ACC112 (cell line): ENCODE measurements at regions not wholly inside any gene's neighbourhood (a gene's known extent, or its start where the extent isn't known, plus 50 kb on each side); places are given as distances from the start of the nearest gene placed in this dataset.
"Not testable (repeated sequence)": the region's sequence is repeated elsewhere in the genome, so short reads cannot be mapped to it uniquely, and the experiment has no call there.

Source experiments
- H2AFZ ChIP-seq: fragments of 200-600 bp; sonication (generic); one replicate; pipeline ENCODE4 v1.6.0; 2017; ENCODE audit warnings: antibody characterized with exemption, low read length; ENCODE audit not compliant: unreplicated experiment
- H3K27ac ChIP-seq: fragments of 200-600 bp; sonication (generic); 2 replicates; pipeline ENCODE4 v1.5.1; 2014; ENCODE audit warnings: low read depth, mild to moderate bottlenecking, antibody characterized with exemption, low read length, moderate library complexity
- H3K27me3 ChIP-seq: fragments of 200-600 bp; sonication (generic); 2 replicates; pipeline ENCODE4 v1.6.1; 2014; ENCODE audit warnings: mild to moderate bottlenecking, antibody characterized with exemption, low read length, moderate library complexity, mixed read lengths; ENCODE audit not compliant: insufficient read depth
- H3K36me3 ChIP-seq: fragments of 200-600 bp; sonication (generic); 2 replicates; pipeline ENCODE4 v1.6.1; 2016; ENCODE audit warnings: mild to moderate bottlenecking, antibody characterized with exemption, low read length, moderate library complexity, mixed read lengths; ENCODE audit not compliant: insufficient read depth
- H3K4me1 ChIP-seq: fragments of 200-600 bp; sonication (generic); one replicate; pipeline ENCODE4 v1.6.1; 2016; ENCODE audit warnings: low read length, mixed read lengths; ENCODE audit not compliant: insufficient read depth, unreplicated experiment, control insufficient read depth
- H3K4me3 ChIP-seq: fragments of 200-600 bp; sonication (generic); 2 replicates; pipeline ENCODE4 v1.5.1; 2014; ENCODE audit warnings: mild to moderate bottlenecking, low read depth, low read length
- H3K79me2 ChIP-seq: fragments of 200-600 bp; sonication (generic); one replicate; pipeline ENCODE4 v1.6.0; 2016; ENCODE audit warnings: low read length; ENCODE audit not compliant: control insufficient read depth, unreplicated experiment, insufficient read depth

DNA sequence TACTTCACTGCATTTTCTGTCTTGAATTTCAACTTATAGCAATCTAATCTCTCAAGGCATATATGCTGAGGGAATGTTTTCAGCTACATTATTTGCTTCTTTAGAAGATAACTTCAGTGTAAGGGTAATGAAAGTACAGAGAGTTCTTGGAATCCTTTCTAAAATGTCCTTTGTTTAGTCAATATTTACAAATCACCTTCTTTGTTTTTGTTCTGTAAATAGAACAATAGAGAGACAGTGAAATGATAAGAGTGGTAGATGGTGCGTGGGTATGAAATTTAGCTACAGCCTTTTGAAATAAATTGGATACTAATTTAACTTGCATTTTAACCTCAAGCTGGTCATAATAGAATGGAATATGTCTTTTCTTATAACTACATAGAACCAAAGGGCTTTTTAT is 171.1 kb upstream of the MARCKS start:
- Histone ChIP-seq H3K4me3 (no peak overlapping the region), H2AFZ (no peak overlapping the region), H3K79me2 (no peaks in the 10 kb centered on the region), H3K36me3 (no peaks in the 10 kb centered on the region), H3K4me1 (peaks cover 6% of the 10 kb centered on the region), H3K27ac (no peak overlapping the region), H3K27me3 (no peaks in the 10 kb centered on the region)

DNA sequence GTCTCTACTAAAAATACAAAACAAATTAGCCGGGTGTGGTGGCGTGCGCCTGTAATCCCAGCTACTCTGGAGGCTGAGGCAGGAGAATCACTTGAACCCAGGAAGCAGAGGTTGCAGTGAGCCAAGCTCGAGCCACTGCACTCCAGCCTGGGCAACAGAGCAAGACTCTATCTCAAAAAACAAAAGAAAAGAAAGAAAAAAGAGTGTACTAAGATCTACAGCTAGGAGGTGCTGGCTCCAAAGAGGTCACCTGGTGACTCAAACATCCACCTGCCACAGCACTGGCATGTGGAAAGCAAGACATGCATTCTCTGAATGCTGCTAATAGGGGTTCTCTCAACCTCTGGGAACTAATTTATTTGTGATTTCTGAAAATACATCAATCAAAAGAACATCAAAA is 167.5 kb upstream of the MARCKS start:
- H3K79me2 ChIP-seq, H3K4me3 ChIP-seq, H3K27ac ChIP-seq, H2AFZ ChIP-seq, H3K36me3 ChIP-seq, H3K27me3 ChIP-seq: not testable (repeated sequence)
- peaks cover 17% of the 10 kb centered on the region for H3K4me1 ChIP-seq

DNA sequence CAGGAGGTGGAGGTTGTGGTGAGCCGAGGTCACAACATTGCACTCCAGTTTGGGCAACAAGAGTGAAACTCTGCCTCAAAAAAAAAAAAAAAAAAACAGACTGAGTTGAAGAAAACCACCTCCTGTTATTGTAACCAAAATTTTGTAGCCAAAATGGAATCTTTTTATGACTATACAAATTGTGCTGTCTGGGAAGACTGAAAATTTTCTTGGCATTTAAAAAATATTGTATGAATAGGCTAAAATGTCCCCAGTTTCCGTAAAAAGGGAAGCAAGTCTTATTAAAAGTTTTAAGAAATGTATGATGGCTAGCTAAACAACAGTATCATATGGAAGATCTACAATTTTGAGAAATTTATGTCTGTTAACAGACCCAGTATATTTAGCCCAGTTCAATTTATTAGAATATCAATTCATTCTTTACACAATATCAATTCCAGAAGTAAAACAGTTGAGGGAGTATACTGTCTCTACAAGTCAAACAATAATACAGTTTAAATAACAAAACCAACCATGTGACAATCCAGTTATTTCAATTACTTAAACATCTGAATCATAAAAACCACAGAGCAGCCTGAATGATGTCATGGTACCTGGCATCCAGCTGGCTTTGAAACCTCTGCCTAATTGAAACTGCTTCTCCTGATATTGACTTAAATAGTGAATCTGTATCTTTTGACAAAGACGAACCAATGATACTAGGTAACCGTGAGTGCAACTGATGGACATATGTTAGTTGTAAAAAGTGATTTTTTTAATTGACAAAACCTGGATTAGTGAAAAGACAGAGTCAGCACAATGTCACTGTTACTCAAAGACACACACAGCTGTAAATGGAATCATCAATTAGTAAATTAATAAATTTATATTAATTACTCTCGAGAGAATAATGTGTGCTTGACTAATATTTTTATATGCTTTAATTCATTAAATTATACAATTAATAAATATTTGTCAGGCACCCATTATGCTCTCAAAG is 166.6 kb upstream of the MARCKS start:
- H3K4me3 ChIP-seq, result no peak overlapping the region
- H2AFZ ChIP-seq, result no peak overlapping the region
- H3K27me3 ChIP-seq, result no peaks in the 10 kb centered on the region
- H3K27ac ChIP-seq, result peak overlapping the region; percentile 34; the same call in 1 of the 2 replicates
- H3K79me2 ChIP-seq, result no peaks in the 10 kb centered on the region
- peaks cover 21% of the 10 kb centered on the region for H3K4me1 ChIP-seq
- no peaks in the 10 kb centered on the region for H3K36me3 ChIP-seq

DNA sequence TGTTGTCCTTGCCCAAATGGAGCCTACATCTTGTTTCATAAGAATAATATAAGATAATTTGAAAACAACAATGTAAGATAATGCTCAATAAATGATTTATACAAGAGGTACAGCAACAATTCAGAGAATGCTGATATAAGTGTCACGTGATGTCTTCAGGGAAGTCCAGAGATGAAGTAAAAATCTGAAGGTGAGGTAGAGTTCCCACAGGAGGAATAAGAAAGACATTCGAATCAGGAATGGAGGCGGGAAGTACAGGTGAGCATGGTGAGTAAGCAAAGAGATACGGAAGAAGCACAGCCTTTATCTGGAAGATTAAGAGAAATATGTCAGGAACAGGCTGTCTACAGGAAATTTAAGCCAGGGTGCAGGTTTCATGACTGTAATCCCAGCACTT is 165.9 kb upstream of the MARCKS start:
- Histone ChIP-seq H3K4me3 (no peak overlapping the region), H3K79me2 (no peaks in the 10 kb centered on the region), H3K27me3 (no peaks in the 10 kb centered on the region), H3K4me1 (peaks cover 21% of the 10 kb centered on the region), H2AFZ (no peak overlapping the region), H3K27ac (no peak overlapping the region), H3K36me3 (no peaks in the 10 kb centered on the region)

DNA sequence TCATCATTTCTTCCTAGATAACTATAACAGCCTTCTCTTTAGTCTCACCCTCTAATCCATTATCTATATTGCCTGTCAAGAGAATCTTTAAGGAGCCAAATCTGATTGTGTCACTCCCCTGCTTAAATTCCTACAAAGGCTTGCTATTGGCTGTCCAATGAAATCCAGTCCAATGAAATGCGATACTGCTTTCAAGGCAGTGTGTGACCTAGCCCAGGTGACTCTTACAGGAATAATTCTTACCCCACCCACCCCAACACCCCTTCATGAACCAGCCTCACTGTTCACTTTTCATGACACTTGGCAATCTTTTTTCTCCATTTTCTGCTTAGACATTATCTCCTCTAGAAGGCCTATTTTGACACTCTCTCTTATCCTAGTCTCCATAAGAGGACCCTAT is 163.3 kb upstream of the MARCKS start:
- H3K4me1 ChIP-seq, result peaks cover 36% of the 10 kb centered on the region
- H2AFZ ChIP-seq, result no peak overlapping the region
- H3K36me3 ChIP-seq, result no peaks in the 10 kb centered on the region
- H3K79me2 ChIP-seq, result no peaks in the 10 kb centered on the region
- peak overlapping the region; percentile 5; the same call in 1 of the 2 replicates for H3K27ac ChIP-seq
- no peaks in the 10 kb centered on the region for H3K27me3 ChIP-seq
- no peak overlapping the region for H3K4me3 ChIP-seq

DNA sequence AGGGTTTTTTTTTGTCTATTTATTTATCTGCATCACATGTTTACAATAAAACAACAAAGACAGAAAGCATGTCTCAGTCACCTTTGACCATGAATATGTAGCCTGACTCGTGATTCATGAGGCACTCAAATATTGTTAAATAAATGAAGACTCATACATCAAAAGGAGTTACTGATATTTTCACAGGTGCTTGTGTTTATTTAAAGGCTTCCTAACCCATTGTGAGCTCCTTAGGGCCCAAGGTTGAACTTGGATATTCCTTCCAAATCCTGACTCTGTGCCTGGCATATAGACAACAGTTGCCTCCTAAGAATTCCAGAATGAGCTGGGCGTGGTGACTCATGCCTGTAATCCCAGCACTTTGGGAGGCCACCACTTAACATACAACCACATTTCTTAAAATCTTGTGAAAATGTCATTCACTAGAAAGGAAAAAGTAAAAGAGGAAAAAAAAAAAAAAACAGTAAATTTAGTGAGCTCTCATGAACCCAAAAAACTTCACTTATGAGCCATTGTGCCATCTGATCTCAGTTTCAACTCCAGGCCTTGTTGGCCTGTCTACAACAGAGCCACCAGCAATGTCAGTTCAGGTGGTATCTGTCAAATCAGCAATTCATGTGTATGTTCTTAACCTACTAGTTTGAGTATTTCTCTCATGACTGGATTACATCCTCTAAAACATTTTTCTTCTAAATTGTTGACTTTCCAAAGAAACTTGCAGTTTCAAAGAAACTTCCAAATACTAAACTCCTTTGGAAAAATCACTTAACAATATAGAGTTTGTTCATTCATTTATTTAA is 162.7 kb upstream of the MARCKS start:
- Histone ChIP-seq H3K27me3 (no peaks in the 10 kb centered on the region), H3K27ac (peak overlapping the region; percentile 45; the same call in 1 of the 2 replicates)

DNA sequence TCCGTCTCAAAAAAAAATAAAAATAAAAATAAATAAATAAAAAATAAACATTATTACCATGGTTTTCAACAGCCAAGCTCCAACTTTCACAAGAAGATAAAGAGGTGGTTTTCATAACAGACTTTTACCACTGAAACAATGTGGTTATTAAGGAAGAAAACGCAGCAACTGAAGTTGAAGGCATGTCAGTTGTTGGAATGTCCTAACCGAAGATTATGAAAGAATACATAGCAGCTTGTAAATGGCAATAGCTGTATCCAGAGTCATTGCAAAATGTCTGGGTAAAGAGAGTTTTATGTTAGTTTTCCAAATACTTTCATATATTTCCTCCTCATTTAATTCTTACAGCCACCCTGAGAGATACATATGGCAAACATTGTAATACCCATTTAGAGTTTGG is 161.6 kb upstream of the MARCKS start:
- no peak overlapping the region for H2AFZ ChIP-seq
- peaks cover 31% of the 10 kb centered on the region for H3K4me1 ChIP-seq
- H3K4me3 ChIP-seq, result no peak overlapping the region
- no peaks in the 10 kb centered on the region for H3K27me3 ChIP-seq
- no peak overlapping the region for H3K27ac ChIP-seq
- no peaks in the 10 kb centered on the region for H3K36me3 ChIP-seq
- no peaks in the 10 kb centered on the region for H3K79me2 ChIP-seq

More for the DNA sequence above, 162.7 kb upstream of the MARCKS start:
- no peak overlapping the region for H2AFZ ChIP-seq
- H3K4me3 ChIP-seq, result no peak overlapping the region
- no peaks in the 10 kb centered on the region for H3K36me3 ChIP-seq
- no peaks in the 10 kb centered on the region for H3K79me2 ChIP-seq
- peaks cover 36% of the 10 kb centered on the region for H3K4me1 ChIP-seq

DNA sequence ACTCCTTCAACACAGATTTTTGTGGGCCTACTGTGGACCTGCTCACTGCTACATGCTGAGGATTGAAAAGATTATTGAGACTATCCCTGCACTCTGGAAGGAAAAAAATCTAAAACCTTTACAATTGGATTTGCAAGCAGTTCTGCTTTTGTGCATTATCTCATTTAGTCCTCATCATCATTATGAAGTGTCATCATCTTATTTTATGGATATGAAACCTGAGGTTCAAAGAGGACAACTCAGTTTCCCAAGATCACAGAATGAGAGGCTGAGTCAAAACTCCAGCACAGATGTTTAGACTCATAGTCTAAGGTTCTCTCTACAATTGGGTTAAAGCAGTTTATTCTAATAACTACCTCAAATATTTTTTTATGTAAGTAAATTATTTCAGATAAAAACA is 160.2 kb upstream of the MARCKS start:
- H3K79me2 ChIP-seq, result no peaks in the 10 kb centered on the region
- no peaks in the 10 kb centered on the region for H3K27me3 ChIP-seq
- H3K4me3 ChIP-seq, result no peak overlapping the region
- peaks cover 30% of the 10 kb centered on the region for H3K4me1 ChIP-seq
- H2AFZ ChIP-seq, result no peak overlapping the region
- no peak overlapping the region for H3K27ac ChIP-seq
- H3K36me3 ChIP-seq, result no peaks in the 10 kb centered on the region

DNA sequence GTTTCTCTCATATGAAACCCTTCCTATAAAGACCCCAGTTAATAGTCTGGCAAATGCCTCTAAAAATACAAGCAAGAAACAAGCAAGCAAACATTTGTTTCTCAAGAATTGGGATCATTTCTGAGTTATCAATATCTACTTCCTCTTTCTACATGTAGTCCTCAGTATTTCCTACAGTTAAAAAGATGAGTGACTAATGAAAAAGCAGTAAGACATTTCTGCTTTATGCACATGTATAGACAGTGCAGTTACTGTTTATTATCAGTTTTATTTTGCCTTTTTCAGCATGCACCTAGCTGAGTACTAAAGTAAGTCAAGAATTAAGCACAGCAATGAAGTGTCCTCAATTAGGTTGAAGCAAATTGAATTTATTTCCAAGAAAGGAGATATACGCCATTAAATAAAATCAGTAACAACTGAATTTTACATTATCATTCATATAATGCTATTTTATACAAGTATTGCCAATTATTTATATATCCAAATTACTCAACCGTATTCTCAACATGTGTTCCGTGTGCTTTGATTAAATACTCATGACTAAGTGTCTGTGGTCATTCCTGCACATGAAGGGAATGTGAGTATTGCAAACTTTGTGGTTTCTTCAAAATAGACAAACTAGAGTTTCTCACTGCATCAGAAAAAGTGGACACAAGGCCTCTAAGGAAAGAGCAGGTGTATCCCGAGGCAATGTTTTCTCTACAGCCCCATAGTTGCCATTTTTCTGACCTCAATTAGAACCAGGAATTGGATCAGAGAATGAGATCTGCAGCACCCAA is 159.3 kb upstream of the MARCKS start:
- Histone ChIP-seq H2AFZ (no peak overlapping the region), H3K79me2 (no peaks in the 10 kb centered on the region), H3K4me1 (peaks cover 30% of the 10 kb centered on the region), H3K36me3 (no peaks in the 10 kb centered on the region), H3K27me3 (no peaks in the 10 kb centered on the region), H3K4me3 (no peak overlapping the region), H3K27ac (no peak overlapping the region; the same call in 1 of the 2 replicates)

DNA sequence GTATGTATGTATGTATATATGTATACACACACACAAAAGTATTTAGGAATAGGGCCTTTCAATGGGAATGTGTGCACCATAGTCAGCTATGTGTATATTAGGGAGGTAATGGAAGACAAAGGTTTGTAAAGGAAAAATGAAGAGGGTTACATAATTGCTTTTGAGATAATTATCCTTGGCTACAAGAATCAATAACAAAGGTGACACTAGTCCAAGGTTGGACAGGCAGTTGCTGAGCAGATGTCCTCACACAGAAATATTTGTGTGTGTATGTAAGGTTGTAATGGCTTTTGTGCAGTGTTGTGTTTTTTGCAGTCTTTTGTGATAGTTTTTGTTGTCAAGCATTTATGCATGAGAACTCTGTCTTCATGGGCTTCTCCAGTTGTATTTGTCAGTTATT is 157.9 kb upstream of the MARCKS start:
- Histone ChIP-seq H3K4me1 (peaks cover 23% of the 10 kb centered on the region), H2AFZ (no peak overlapping the region), H3K27me3 (no peaks in the 10 kb centered on the region), H3K4me3 (no peak overlapping the region), H3K79me2 (no peaks in the 10 kb centered on the region), H3K36me3 (no peaks in the 10 kb centered on the region), H3K27ac (no peak overlapping the region)
